Mammary epithelial cell (primary cell): ENCODE measurements at regions not wholly inside any gene's neighbourhood (a gene's known extent, or its start where the extent isn't known, plus 50 kb on each side); places are given as distances from the start of the nearest gene placed in this dataset.

Experiments used
- CTCF ChIP-seq, 2 donors: IDR thresholded peaks in 1 of 2; conservative IDR thresholded peaks in 1 of 2; 2 replicates each; pipeline ENCODE4 v1.5.1; 2011 to 2012; ENCODE audit warnings: inconsistent platforms in 2 of 2, low read length in 2 of 2, mild to moderate bottlenecking in 2 of 2, control low read depth in 1 of 2, low read depth in 1 of 2; ENCODE audit not compliant: insufficient read depth in 1 of 2; ENCODE audit errors: extremely low read depth in 1 of 2
- EZH2 ChIP-seq: IDR thresholded peaks from 2 replicates; pipeline ENCODE4 v1.6.1; 2012; ENCODE audit warnings: low read length, inconsistent platforms, borderline replicate concordance

- TF ChIP-seq EZH2, result no peak
- TF ChIP-seq CTCF (conservative IDR thresholded peaks at IDR 0.05 in 1 of 2, IDR thresholded peaks at IDR 0.05 in 1 of 2; ENCODE audit: extremely low read depth in 1 of 2, insufficient read depth in 1 of 2, low read depth in 1 of 2, low read length in 2 of 2), result no peak
These were observed 142.9 kb downstream of the TOMM20 start for GRCh38 chr1:234985516-234986294.
